T-cell (primary cell): ENCODE measurements at regions not wholly inside any gene's neighbourhood (a gene's known extent, or its start where the extent isn't known, plus 50 kb on each side); places are given as distances from the start of the nearest gene placed in this dataset.

Experiments
- ATAC-seq, 4 experiments: fragments of 200-7000 bp in 3 of 4; fragments of 150-1000 bp in 1 of 4; cut with Tn5 transposase; replicated peaks in 1 of 4; 1 replicate in 3 of 4; 2 replicates in 1 of 4; pipeline ENCODE4 v1.10.0; 2021; ENCODE audit warnings: moderate library complexity in 3 of 4, mild to moderate bottlenecking in 2 of 4, moderate number of reproducible peaks in 1 of 4
- CTCF ChIA-PET, 2 donors: fragments of 300-600 bp; sonication (Branson Sonifier 250); formaldehyde crosslinking; loops; one replicate each; lab custom pipeline; 2022; ENCODE audit warnings: antibody characterized with exemption in 2 of 2; lab: Charles Lee
- POLR2A ChIA-PET, 2 donors: fragments of 300-600 bp; sonication (Branson Sonifier 250); formaldehyde crosslinking; loops; one replicate each; lab custom pipeline; 2022; ENCODE audit warnings: antibody characterized with exemption in 2 of 2; lab: Charles Lee
- DNase-seq, 35 experiments: peaks; one replicate each; pipeline versions ENCODE4 v3.0.0 to v3.0.0-alpha.2; 2013 to 2023
- H3K27ac ChIP-seq: one replicate; pipeline ENCODE4 v1.5.1; 2013; ENCODE audit warnings: low read length
- H3K27me3 ChIP-seq, 2 experiments: replicated peaks in 1 of 2; 1 replicate in 1 of 2; 2 replicates in 1 of 2; pipeline versions ENCODE4 v1.6.1 to v1.7.0; 2013; ENCODE audit warnings: low read length in 1 of 2, mixed read lengths in 1 of 2; ENCODE audit not compliant: control insufficient read depth in 2 of 2, insufficient read depth in 2 of 2; ENCODE audit errors: extremely low read depth in 1 of 2
- H3K36me3 ChIP-seq, 2 donors: 1 replicate in 1 of 2; 2 replicates in 1 of 2; pipeline versions ENCODE4 v1.6.1 to v1.7.0; 2013; ENCODE audit warnings: low read length in 1 of 2; ENCODE audit not compliant: control insufficient read depth in 2 of 2, insufficient read depth in 1 of 2; ENCODE audit errors: extremely low read depth in 1 of 2
- H3K4me1 ChIP-seq, 2 experiments: 1 replicate in 1 of 2; 2 replicates in 1 of 2; pipeline versions ENCODE4 v1.6.1 to v1.7.0; 2013; ENCODE audit warnings: low read length in 2 of 2, mixed read lengths in 1 of 2; ENCODE audit not compliant: insufficient read depth in 2 of 2, control insufficient read depth in 1 of 2; ENCODE audit errors: extremely low read depth in 1 of 2
- H3K4me3 ChIP-seq, 2 donors: 1 replicate in 1 of 2; 2 replicates in 1 of 2; pipeline versions ENCODE4 v1.5.1 to v1.7.0; 2013; ENCODE audit warnings: mild to moderate bottlenecking in 2 of 2, low read length in 1 of 2, moderate library complexity in 1 of 2; ENCODE audit not compliant: control insufficient read depth in 1 of 2; ENCODE audit errors: extremely low read depth in 1 of 2
- H3K9me3 ChIP-seq: 2 replicates; pipeline ENCODE4 v1.7.0; 2013
- H3K27ac Mint-ChIP-seq, 2 donors: one replicate each; pipeline ENCODE4 v1.8.0; 2020 to 2021; ENCODE audit warnings: mild to moderate bottlenecking in 2 of 2, mixed read lengths in 2 of 2
- H3K27me3 Mint-ChIP-seq, 2 donors: one replicate each; pipeline ENCODE4 v1.8.0; 2021 to 2022; ENCODE audit warnings: mixed read lengths in 2 of 2
- H3K36me3 Mint-ChIP-seq: one replicate; pipeline ENCODE4 v1.8.0; 2021; ENCODE audit warnings: mixed read lengths
- H3K4me1 Mint-ChIP-seq, 3 donors: one replicate each; pipeline ENCODE4 v1.8.0; 2020 to 2022; ENCODE audit warnings: mixed read lengths in 3 of 3, mild to moderate bottlenecking in 1 of 3
- H3K4me3 Mint-ChIP-seq, 3 donors: one replicate each; pipeline ENCODE4 v1.8.0; 2020 to 2022; ENCODE audit warnings: mild to moderate bottlenecking in 3 of 3, mixed read lengths in 3 of 3, moderate library complexity in 3 of 3
- H3K9me3 Mint-ChIP-seq, 3 donors: one replicate each; pipeline ENCODE4 v1.8.0; 2020 to 2022; ENCODE audit warnings: mixed read lengths in 3 of 3
- WGBS: methylation state at CpG from one replicate; pipeline ENCODE4 v1.1.5; 2013; ENCODE audit warnings: missing lambda C conversion rate; ENCODE audit not compliant: insufficient coverage; 5-methylcytosine and 5-hydroxymethylcytosine counted together

- CTCF ChIA-PET = interaction anchor here in 1 of 2 donors (0.6 to 1.1 kb wide), 2 partner anchors 278 to 566 kb away, joined by 3 read pairs; no protein-coding TSS in a partner anchor
- H3K27me3 ChIP-seq = peaks cover 7 to 38% of the 10 kb centered on the region in 2 experiments
Measured at GRCh38 chr5:54882101-54882500, 103.3 kb downstream of the ESM1 start.

GRCh38 chr5:54881286-54882005, 103.9 kb downstream of the ESM1 start:
- DNase-seq = peak in 4 of 35 experiments; percentile 4 to 34 (median 15)
- POLR2A ChIA-PET = no interaction called here
- Mint-ChIP-seq H3K4me3 (no peak overlapping the region), H3K4me1 (peaks cover 6 to 15% (median 8%) of the 10 kb centered on the region in 3 donors), H3K9me3 (peaks cover 0 to 2% (median 0%) of the 10 kb centered on the region in 3 donors), H3K27me3 (peaks cover 59 to 60% of the 10 kb centered on the region in 2 donors), H3K27ac (no peak overlapping the region), H3K36me3 (peaks cover 4% of the 10 kb centered on the region)
- Histone ChIP-seq H3K9me3 (no peaks in the 10 kb centered on the region), H3K36me3 (no peaks in the 10 kb centered on the region), H3K27me3 (peaks cover 7 to 38% of the 10 kb centered on the region in 2 experiments), H3K27ac (no peak overlapping the region), H3K4me3 (no peak overlapping the region), H3K4me1 (peaks cover 0 to 18% of the 10 kb centered on the region in 2 experiments)
- ATAC-seq = peak in 2 of 4 experiments; percentile 46 to 68
- CTCF ChIA-PET = interaction anchor here in 1 of 2 donors (0.5 to 1.1 kb wide), 3 partner anchors 14 to 577 kb away, joined by 3 read pairs; no protein-coding TSS in a partner anchor
- WGBS = no CpG with 5 or more reads among the region's 5 CpGs

More at GRCh38 chr5:54882101-54882500, 103.3 kb downstream of the ESM1 start:
- no peak for DNase-seq
- Mint-ChIP-seq H3K36me3 (peaks cover 4% of the 10 kb centered on the region), H3K27ac (no peak overlapping the region), H3K4me3 (no peak overlapping the region), H3K27me3 (peaks cover 57 to 59% of the 10 kb centered on the region in 2 donors), H3K4me1 (peaks cover 6 to 15% (median 8%) of the 10 kb centered on the region in 3 donors), H3K9me3 (peaks cover 0 to 2% (median 0%) of the 10 kb centered on the region in 3 donors)
- H3K4me3 ChIP-seq = no peak overlapping the region
- WGBS = no CpG with 5 or more reads among the region's 4 CpGs
- no peak for ATAC-seq
- no peak overlapping the region for H3K27ac ChIP-seq
- peaks cover 0 to 18% of the 10 kb centered on the region in 2 experiments for H3K4me1 ChIP-seq
- POLR2A ChIA-PET = no interaction called here
- H3K36me3 ChIP-seq = no peaks in the 10 kb centered on the region
- no peaks in the 10 kb centered on the region for H3K9me3 ChIP-seq

- Mint-ChIP-seq H3K27ac (no peak overlapping the region), H3K4me1 (peaks cover 0 to 5% (median 0%) of the 10 kb centered on the region in 3 donors), H3K36me3 (no peaks in the 10 kb centered on the region), H3K9me3 (peaks cover 0 to 2% (median 0%) of the 10 kb centered on the region in 3 donors), H3K27me3 (peaks cover 33 to 34% of the 10 kb centered on the region in 2 donors), H3K4me3 (no peak overlapping the region)
- Histone ChIP-seq H3K36me3 (no peaks in the 10 kb centered on the region), H3K4me3 (no peak overlapping the region), H3K4me1 (peaks cover 0 to 4% of the 10 kb centered on the region in 2 experiments), H3K9me3 (no peaks in the 10 kb centered on the region), H3K27me3 (peaks cover 0 to 10% of the 10 kb centered on the region in 2 experiments), H3K27ac (no peak overlapping the region)
- CTCF ChIA-PET = interaction anchor here in 1 of 2 donors (2.8 kb wide), 1 partner anchor 10 kb away, joined by 11 read pairs; no protein-coding TSS in a partner anchor
- POLR2A ChIA-PET = no interaction called here
- no peak for DNase-seq
- no peak for ATAC-seq
- 91% methylated on average over 2 of the region's 2 CpGs for WGBS
Measured at GRCh38 chr5:54876976-54877375, 108.4 kb downstream of the ESM1 start.

GRCh38 chr5:54876556-54876955, 108.8 kb downstream of the ESM1 start:
- no peaks in the 10 kb centered on the region for H3K36me3 Mint-ChIP-seq
- H3K27ac Mint-ChIP-seq = no peak overlapping the region
- peaks cover 0 to 10% of the 10 kb centered on the region in 2 experiments for H3K27me3 ChIP-seq
- no peaks in the 10 kb centered on the region for H3K36me3 ChIP-seq
- POLR2A ChIA-PET = no interaction called here
- no peak for DNase-seq
- no peak overlapping the region for H3K4me3 Mint-ChIP-seq
- CTCF ChIA-PET = no interaction called here
- H3K27me3 Mint-ChIP-seq = peaks cover 29 to 32% of the 10 kb centered on the region in 2 donors
- H3K27ac ChIP-seq = no peak overlapping the region
- WGBS = 80% methylated on average over 1 of the region's 6 CpGs
- peaks cover 0 to 4% of the 10 kb centered on the region in 2 experiments for H3K4me1 ChIP-seq
- H3K9me3 Mint-ChIP-seq = peaks cover 0 to 2% (median 0%) of the 10 kb centered on the region in 3 donors
- no peaks in the 10 kb centered on the region for H3K9me3 ChIP-seq
- no peak for ATAC-seq
- H3K4me3 ChIP-seq = no peak overlapping the region
- peaks cover 0 to 2% (median 0%) of the 10 kb centered on the region in 3 donors for H3K4me1 Mint-ChIP-seq

- no peak for DNase-seq
- peaks cover 17 to 29% of the 10 kb centered on the region in 2 donors for H3K27me3 Mint-ChIP-seq
- no peaks in the 10 kb centered on the region for H3K4me1 Mint-ChIP-seq
- ChIA-PET POLR2A (interaction anchor here in 1 of 2 donors (0.6 kb wide), 1 partner anchor 37 kb away, joined by 3 read pairs; no protein-coding TSS in a partner anchor), CTCF (interaction anchor here (0.5 to 1.5 kb wide), 4 partner anchors 32 to 575 kb away, joined by 3 to 4 read pairs (median 4); no protein-coding TSS in a partner anchor)
- Histone ChIP-seq H3K9me3 (no peaks in the 10 kb centered on the region), H3K36me3 (no peaks in the 10 kb centered on the region), H3K27ac (no peak overlapping the region), H3K4me3 (no peak overlapping the region), H3K27me3 (no peaks in the 10 kb centered on the region), H3K4me1 (no peaks in the 10 kb centered on the region)
- WGBS = 20% methylated on average over 1 of the region's 7 CpGs
- H3K9me3 Mint-ChIP-seq = no peaks in the 10 kb centered on the region
- H3K36me3 Mint-ChIP-seq = no peaks in the 10 kb centered on the region
- no peak for ATAC-seq
- no peak overlapping the region for H3K4me3 Mint-ChIP-seq
- no peak overlapping the region for H3K27ac Mint-ChIP-seq
Measured at GRCh38 chr5:54874337-54875021, 110.9 kb downstream of the ESM1 start.

GRCh38 chr5:54873691-54874090, 111.7 kb downstream of the ESM1 start:
- DNase-seq (no peak), ATAC-seq (no peak)
- H3K4me3 ChIP-seq = no peak overlapping the region
- no peaks in the 10 kb centered on the region for H3K9me3 ChIP-seq
- H3K4me1 ChIP-seq = no peaks in the 10 kb centered on the region
- Mint-ChIP-seq H3K27ac (no peak overlapping the region), H3K4me1 (peaks cover 0 to 2% (median 0%) of the 10 kb centered on the region in 3 donors), H3K27me3 (peaks cover 17 to 26% of the 10 kb centered on the region in 2 donors), H3K4me3 (no peak overlapping the region), H3K36me3 (no peaks in the 10 kb centered on the region), H3K9me3 (no peaks in the 10 kb centered on the region)
- POLR2A ChIA-PET = interaction anchor here in 1 of 2 donors (0.6 kb wide), 1 partner anchor 37 kb away, joined by 3 read pairs; no protein-coding TSS in a partner anchor
- no peaks in the 10 kb centered on the region for H3K36me3 ChIP-seq
- CTCF ChIA-PET = interaction anchor here (0.6 to 1.5 kb wide), 3 partner anchors 33 to 357 kb away, joined by 3 to 4 read pairs (median 3); no protein-coding TSS in a partner anchor
- H3K27ac ChIP-seq = no peak overlapping the region
- H3K27me3 ChIP-seq = no peaks in the 10 kb centered on the region
- WGBS = 100% methylated on average over 2 of the region's 2 CpGs
